SK-N-MC (cell line): ENCODE measurements at regions not wholly inside any gene's neighbourhood (a gene's known extent, or its start where the extent isn't known, plus 50 kb on each side); places are given as distances from the start of the nearest gene placed in this dataset.

Experiments
- DNase-seq: peaks from one replicate; pipeline ENCODE4 v3.0.0-alpha.2; 2011; ENCODE audit warnings: low read depth, low spot score
- H3K27ac ChIP-seq: fragments of 200-600 bp; sonication (generic); 2 replicates; pipeline ENCODE4 v1.5.1; 2016; ENCODE audit warnings: mixed run types
- H3K36me3 ChIP-seq: fragments of 200-600 bp; sonication (generic); 2 replicates; pipeline ENCODE4 v1.6.1; 2017; ENCODE audit warnings: antibody characterized with exemption, low read length, mixed read lengths; ENCODE audit not compliant: insufficient read depth
- H3K4me3 ChIP-seq: fragments of 200-600 bp; sonication (generic); 2 replicates; pipeline ENCODE4 v1.5.1; 2016
- H3K9ac ChIP-seq: fragments of 200-600 bp; sonication (generic); 2 replicates; pipeline ENCODE4 v1.8.0; 2017; ENCODE audit warnings: mixed run types, mixed read lengths; ENCODE audit not compliant: insufficient read length
- H3K9me3 ChIP-seq: fragments of 200-600 bp; sonication (generic); 2 replicates; pipeline ENCODE4 v1.6.1; 2017; ENCODE audit warnings: low read depth, mild to moderate bottlenecking, antibody characterized with exemption, low read length, moderate library complexity, mixed read lengths
- EZH2 ChIP-seq: fragments of 200-600 bp; sonication (generic); IDR thresholded peaks from one replicate; pipeline ENCODE4 v1.6.1; 2017; ENCODE audit warnings: antibody characterized with exemption
- FOXP2 ChIP-seq: optimal IDR thresholded peaks from 2 replicates; pipeline ENCODE3; 2011; ENCODE audit warnings: mild to moderate bottlenecking, moderate library complexity; ENCODE audit not compliant: insufficient read depth; ENCODE audit errors: extremely low read length, control extremely low read depth
- POLR2AphosphoS5 ChIP-seq: IDR thresholded peaks from 2 replicates; pipeline ENCODE4 v1.6.1; 2012; ENCODE audit warnings: mild to moderate bottlenecking, low read depth, low read length, borderline replicate concordance

DNA sequence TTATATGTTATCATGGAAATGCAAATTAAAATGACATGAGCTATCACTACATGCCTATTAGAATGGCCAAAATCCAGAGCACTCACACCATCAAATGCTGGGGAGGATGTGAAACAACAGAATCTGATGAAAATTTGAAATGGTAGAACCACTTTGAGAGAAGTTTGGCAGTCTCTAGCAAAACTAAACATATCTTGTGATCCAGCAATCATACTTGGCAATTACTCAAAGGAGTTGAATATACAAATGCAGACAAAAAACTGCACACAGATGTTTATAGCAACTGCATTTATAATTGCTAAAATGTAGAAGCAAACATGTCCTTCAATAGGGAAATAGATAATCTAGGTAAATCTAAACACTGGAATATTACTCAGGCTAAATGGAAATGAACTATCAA, 1164.9 kb downstream of the DNAJB9 start:
- H3K9me3 ChIP-seq, result no peaks in the 10 kb centered on the region
- no peak for DNase-seq
- TF ChIP-seq FOXP2, result no peak
- no peak for TF ChIP-seq EZH2
- no peak for TF ChIP-seq POLR2AphosphoS5

DNA sequence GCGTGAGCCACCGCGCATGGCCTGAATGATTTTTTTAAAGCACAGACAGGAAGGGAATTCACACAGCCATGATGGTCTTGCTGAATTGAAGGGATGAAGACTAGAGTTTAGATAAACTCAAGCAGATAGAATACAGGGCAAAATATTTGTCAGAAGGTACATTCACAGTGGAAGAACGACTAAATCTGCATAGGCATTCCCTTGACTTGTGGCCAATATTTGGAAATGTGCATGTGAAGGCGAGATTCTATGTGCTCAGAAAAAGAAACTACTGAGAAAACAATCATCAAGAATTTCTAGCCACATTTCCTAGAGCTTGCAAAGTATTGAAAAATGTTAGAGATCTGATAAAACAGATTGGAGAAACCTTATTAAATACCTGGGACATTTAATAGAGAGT, 1166.2 kb downstream of the DNAJB9 start:
- TF ChIP-seq POLR2AphosphoS5 (no peak), FOXP2 (no peak), EZH2 (no peak)
- Histone ChIP-seq H3K36me3 (no peaks in the 10 kb centered on the region), H3K4me3 (no peak overlapping the region), H3K27ac (no peak overlapping the region), H3K9ac (no peak overlapping the region), H3K9me3 (no peaks in the 10 kb centered on the region)
- no peak for DNase-seq

More for the DNA sequence above, 1164.9 kb downstream of the DNAJB9 start:
- no peak overlapping the region for H3K4me3 ChIP-seq
- no peaks in the 10 kb centered on the region for H3K36me3 ChIP-seq
- no peak overlapping the region for H3K9ac ChIP-seq
- no peak overlapping the region for H3K27ac ChIP-seq

DNA sequence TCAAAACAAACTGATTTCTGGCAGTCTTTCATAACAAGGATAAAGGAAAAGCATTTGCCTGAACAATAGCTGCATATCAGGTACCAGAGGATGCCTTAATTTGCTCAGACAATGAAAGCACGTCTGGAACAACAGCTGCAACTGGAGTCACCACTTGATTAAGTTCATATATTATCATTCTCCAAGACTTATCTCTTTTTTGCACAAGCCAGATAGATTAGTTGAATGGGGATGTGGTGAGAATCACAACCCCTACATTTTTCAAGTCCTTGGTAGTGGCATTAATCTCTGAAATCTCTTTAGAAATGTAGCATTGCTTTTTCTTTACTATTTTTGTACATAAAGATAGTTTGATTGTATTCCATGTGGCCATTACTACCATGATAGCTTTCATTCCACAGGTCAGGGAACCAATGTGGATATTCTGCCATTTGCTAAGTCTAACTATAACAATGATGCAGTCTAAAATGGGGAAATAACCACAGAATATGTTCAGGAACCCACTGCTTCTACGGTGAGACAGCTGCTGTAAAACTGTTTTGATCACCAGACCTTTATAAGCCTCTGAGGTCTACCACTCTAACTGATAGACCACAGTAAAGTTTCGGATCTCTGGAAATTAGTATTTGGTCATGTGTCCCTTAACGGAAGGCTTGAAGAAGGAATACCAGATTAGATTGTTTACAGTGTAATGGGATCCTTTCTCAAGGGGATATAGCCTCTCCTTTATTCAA, 1176.2 kb downstream of the DNAJB9 start:
- no peak for DNase-seq
- Histone ChIP-seq H3K9me3 (no peaks in the 10 kb centered on the region), H3K27ac (no peak overlapping the region), H3K9ac (no peak overlapping the region), H3K36me3 (no peaks in the 10 kb centered on the region), H3K4me3 (no peak overlapping the region)
- TF ChIP-seq POLR2AphosphoS5 (no peak), EZH2 (no peak), FOXP2 (no peak)

DNA sequence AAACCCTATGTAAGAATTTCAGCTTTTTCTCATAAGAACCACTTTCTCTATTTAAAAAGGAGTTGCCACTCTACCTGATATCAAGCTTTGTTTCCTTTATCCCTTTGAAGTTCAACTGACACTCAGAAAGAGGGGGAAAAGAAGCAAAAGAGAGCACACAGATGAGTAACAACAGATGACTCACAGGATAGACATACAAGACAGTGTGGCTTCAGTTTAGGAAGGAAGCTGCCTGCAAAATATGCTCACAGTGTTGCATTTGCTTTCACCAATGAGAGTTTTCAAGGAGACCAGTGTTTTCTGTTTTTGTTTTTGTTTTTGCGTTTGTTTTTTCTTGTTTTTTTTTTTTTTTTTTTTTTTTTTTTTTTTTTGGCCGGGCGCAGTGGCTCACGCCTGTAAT, 1181.6 kb downstream of the DNAJB9 start:
- Histone ChIP-seq H3K9ac (no peak overlapping the region), H3K27ac (no peak overlapping the region), H3K36me3 (no peaks in the 10 kb centered on the region), H3K4me3 (no peak overlapping the region), H3K9me3 (no peaks in the 10 kb centered on the region)
- no peak for DNase-seq
- TF ChIP-seq FOXP2 (no peak), EZH2 (no peak), POLR2AphosphoS5 (no peak)

DNA sequence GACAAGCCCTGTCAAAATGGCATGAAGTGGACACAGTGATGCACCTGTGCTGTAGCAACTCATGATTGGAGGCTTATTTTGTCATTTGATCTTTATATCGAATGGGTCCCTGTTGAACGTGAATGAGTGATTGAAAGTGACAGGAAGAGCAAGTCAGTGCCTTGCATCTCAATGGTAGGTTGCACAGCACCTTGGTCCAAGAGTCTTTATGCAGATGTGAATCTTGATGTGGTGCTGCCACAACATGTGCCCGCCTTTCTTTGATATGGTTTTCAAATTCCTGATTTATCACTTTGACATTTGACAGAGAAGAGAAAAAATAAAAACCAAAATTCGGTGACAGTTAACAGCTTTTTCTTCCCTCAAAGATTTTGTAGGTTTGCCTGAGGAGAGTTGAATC, 1182.4 kb downstream of the DNAJB9 start:
- no peak for DNase-seq
- Histone ChIP-seq H3K9me3 (no peaks in the 10 kb centered on the region), H3K4me3 (no peak overlapping the region), H3K27ac (no peak overlapping the region), H3K36me3 (no peaks in the 10 kb centered on the region), H3K9ac (no peak overlapping the region)
- TF ChIP-seq EZH2, result no peak
- TF ChIP-seq FOXP2, result no peak
- no peak for TF ChIP-seq POLR2AphosphoS5

DNA sequence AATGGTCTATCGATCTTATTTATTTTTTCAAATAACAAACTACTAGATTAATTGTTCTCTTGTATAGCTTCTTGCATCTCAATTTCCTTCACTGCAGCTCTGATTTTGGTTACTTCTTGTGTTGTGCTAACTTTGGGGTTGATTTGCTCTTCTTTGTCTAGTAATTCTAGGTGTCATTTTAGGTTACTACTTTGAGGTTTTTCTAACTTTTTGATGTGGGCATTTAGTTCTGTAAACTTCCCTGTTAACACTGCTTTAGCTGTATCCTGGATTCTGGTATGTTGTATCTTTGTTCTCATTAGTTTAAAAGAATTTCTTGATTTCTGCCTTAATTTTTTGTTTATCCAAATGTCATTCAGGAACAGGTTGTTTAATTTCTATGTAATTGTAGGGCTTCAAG, 1188.0 kb downstream of the DNAJB9 start:
- H3K4me3 ChIP-seq, result no peak overlapping the region
- no peak overlapping the region for H3K9ac ChIP-seq
- TF ChIP-seq FOXP2 (no peak), POLR2AphosphoS5 (no peak), EZH2 (no peak)
- H3K36me3 ChIP-seq, result no peaks in the 10 kb centered on the region
- no peak for DNase-seq
- H3K9me3 ChIP-seq, result no peaks in the 10 kb centered on the region
- no peak overlapping the region for H3K27ac ChIP-seq

DNA sequence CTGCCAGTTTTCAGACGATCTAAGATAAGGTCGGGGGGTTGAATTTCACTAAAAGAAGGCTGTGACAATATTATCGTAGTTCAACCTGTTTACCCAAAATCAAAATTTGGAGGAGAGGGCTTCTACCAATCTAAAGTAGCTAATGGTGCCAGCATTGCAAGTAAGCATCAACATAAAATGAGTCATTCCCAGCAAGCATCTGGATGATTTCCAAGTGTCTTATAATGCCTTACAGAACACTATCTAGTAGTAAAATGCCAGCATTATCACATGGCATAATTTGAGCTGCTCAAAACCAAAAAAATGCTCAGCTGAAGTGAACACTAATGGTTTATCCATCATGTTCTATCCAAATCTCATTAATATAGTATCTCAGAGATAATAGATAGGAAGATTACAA, 1193.9 kb downstream of the DNAJB9 start:
- H3K4me3 ChIP-seq, result no peak overlapping the region
- H3K36me3 ChIP-seq, result no peaks in the 10 kb centered on the region
- TF ChIP-seq FOXP2 (no peak), EZH2 (no peak), POLR2AphosphoS5 (no peak)
- no peak overlapping the region for H3K9ac ChIP-seq
- H3K27ac ChIP-seq, result no peak overlapping the region
- DNase-seq, result peak; percentile 58
- no peaks in the 10 kb centered on the region for H3K9me3 ChIP-seq

DNA sequence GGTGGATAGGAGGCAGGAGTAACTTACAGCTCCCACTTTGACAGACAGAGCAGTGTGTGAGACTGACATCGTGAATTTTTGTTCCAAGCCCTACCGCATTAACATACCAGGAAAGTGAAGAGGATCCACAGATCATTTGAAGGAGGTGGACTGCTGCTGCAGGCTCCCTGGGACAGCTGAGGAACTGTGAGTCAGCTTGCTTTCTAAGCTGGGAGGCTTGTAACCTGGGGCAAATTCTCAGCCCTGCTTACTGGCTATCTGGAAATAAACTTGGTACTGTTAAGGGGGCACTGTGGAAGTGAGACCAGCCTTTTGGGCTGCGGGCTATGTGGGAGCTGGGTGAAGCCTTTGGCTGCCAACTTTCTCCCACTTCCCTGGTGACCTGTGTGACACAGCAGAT, 1202.5 kb downstream of the DNAJB9 start:
- H3K4me3 ChIP-seq, result no peak overlapping the region
- no peak for DNase-seq
- H3K27ac ChIP-seq, result no peak overlapping the region
- H3K9me3 ChIP-seq, result no peaks in the 10 kb centered on the region
- no peak overlapping the region for H3K9ac ChIP-seq
- TF ChIP-seq POLR2AphosphoS5, result no peak
- TF ChIP-seq EZH2, result no peak
- TF ChIP-seq FOXP2, result no peak
- H3K36me3 ChIP-seq, result no peaks in the 10 kb centered on the region

DNA sequence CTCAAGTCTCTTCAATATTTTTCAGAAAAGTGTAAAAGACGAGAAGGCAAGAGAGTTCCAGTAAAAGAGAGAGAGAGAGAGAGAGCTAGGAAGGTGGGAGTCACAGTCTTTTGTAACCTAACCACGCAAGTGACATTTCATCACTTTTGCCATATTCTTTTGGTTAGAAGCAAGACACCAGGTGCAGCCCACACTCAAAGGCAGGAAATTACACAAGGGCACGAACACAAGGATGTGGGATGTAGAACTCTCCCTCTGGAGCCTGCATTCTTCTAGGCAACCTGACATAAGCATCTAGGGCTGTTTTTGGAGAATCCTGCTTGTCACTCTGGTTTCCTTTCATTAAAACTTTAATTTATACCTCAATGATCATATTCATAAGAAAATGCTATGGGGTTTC, 1213.1 kb downstream of the DNAJB9 start:
- no peaks in the 10 kb centered on the region for H3K36me3 ChIP-seq

More for the DNA sequence above, 1213.1 kb downstream of the DNAJB9 start:
- no peak overlapping the region for H3K27ac ChIP-seq
- TF ChIP-seq FOXP2 (no peak), POLR2AphosphoS5 (no peak), EZH2 (no peak)
- DNase-seq, result no peak
- no peak overlapping the region for H3K4me3 ChIP-seq
- no peak overlapping the region for H3K9ac ChIP-seq
- H3K9me3 ChIP-seq, result no peaks in the 10 kb centered on the region
